Mammary epithelial cell (primary cell): ENCODE measurements at regions not wholly inside any gene's neighbourhood (a gene's known extent, or its start where the extent isn't known, plus 50 kb on each side); places are given as distances from the start of the nearest gene placed in this dataset.
"Not testable (repeated sequence)": the region's sequence is repeated elsewhere in the genome, so short reads cannot be mapped to it uniquely, and the experiment has no call there.

Source experiments
- EZH2 ChIP-seq: IDR thresholded peaks from 2 replicates; pipeline ENCODE4 v1.6.1; 2012; ENCODE audit warnings: low read length, inconsistent platforms, borderline replicate concordance
- TF ChIP-seq, protein P1 (sequence below), 2 donors: IDR thresholded peaks in 1 of 2; conservative IDR thresholded peaks in 1 of 2; 2 replicates each; pipeline ENCODE4 v1.5.1; 2011 to 2012; ENCODE audit warnings: inconsistent platforms in 2 of 2, low read length in 2 of 2, mild to moderate bottlenecking in 2 of 2, control low read depth in 1 of 2, low read depth in 1 of 2; ENCODE audit not compliant: insufficient read depth in 1 of 2; ENCODE audit errors: extremely low read depth in 1 of 2

DNA sequence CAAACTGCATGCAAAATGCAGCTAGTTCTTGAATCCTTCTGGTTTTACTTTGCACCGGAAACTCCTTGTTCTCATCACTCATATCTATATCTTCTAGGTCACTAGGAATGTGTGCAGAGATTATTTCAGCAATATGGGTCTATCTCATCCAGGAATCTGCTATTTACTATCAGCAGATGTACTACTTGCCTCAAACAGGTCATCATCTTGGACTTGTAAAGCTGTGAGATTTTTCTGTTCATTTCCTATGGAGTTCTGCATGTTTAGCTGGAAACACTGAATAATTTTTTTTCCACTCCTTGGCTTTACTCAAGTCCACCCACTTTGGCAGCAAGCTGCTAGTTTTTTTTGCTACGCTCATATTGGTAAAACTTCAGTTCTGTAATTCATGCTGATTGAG, 334.8 kb downstream of the RPIA start:
- TF ChIP-seq, protein P1, sequence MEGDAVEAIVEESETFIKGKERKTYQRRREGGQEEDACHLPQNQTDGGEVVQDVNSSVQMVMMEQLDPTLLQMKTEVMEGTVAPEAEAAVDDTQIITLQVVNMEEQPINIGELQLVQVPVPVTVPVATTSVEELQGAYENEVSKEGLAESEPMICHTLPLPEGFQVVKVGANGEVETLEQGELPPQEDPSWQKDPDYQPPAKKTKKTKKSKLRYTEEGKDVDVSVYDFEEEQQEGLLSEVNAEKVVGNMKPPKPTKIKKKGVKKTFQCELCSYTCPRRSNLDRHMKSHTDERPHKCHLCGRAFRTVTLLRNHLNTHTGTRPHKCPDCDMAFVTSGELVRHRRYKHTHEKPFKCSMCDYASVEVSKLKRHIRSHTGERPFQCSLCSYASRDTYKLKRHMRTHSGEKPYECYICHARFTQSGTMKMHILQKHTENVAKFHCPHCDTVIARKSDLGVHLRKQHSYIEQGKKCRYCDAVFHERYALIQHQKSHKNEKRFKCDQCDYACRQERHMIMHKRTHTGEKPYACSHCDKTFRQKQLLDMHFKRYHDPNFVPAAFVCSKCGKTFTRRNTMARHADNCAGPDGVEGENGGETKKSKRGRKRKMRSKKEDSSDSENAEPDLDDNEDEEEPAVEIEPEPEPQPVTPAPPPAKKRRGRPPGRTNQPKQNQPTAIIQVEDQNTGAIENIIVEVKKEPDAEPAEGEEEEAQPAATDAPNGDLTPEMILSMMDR (conservative IDR thresholded peaks at IDR 0.05 in 1 of 2, IDR thresholded peaks at IDR 0.05 in 1 of 2; ENCODE audit: extremely low read depth in 1 of 2, insufficient read depth in 1 of 2, low read depth in 1 of 2, low read length in 2 of 2), result not testable (repeated sequence)
- not testable (repeated sequence) for TF ChIP-seq EZH2
